ENCODE measurements at regions not wholly inside any gene's neighbourhood (a gene's known extent, or its start where the extent isn't known, plus 50 kb on each side); places are given as distances from the start of the nearest gene placed in this dataset.

GRCh38 chr2:71976685-71977084 is 171.0 kb downstream of the CYP26B1 start:
- no peak for TF ChIP-seq POLR2A (IDR thresholded peaks at IDR 0.05; ENCODE audit: low read depth, low read length)
- TF ChIP-seq TAF1 (IDR thresholded peaks at IDR 0.05; ENCODE audit: borderline replicate concordance, low read depth, low read length) = no peak
- TF ChIP-seq POLR2AphosphoS5 (IDR thresholded peaks at IDR 0.05; ENCODE audit: low read depth, low read length) = no peak
